Epithelial cell of proximal tubule (primary cell): ENCODE measurements at regions not wholly inside any gene's neighbourhood (a gene's known extent, or its start where the extent isn't known, plus 50 kb on each side); places are given as distances from the start of the nearest gene placed in this dataset.
"Not testable (repeated sequence)": the region's sequence is repeated elsewhere in the genome, so short reads cannot be mapped to it uniquely, and the experiment has no call there.

Source experiments
- DNase-seq: peaks from one replicate; pipeline ENCODE4 v3.0.0-alpha.2; 2011; ENCODE audit warnings: low read depth
- H3K4me3 ChIP-seq: 2 replicates; pipeline ENCODE4 v1.5.1; 2011; ENCODE audit warnings: low read depth, mild to moderate bottlenecking, low read length
- TF ChIP-seq, protein P1 (sequence below): conservative IDR thresholded peaks from 2 replicates; pipeline ENCODE4 v1.5.1; 2012; ENCODE audit warnings: low read depth, mild to moderate bottlenecking, low read length

DNA sequence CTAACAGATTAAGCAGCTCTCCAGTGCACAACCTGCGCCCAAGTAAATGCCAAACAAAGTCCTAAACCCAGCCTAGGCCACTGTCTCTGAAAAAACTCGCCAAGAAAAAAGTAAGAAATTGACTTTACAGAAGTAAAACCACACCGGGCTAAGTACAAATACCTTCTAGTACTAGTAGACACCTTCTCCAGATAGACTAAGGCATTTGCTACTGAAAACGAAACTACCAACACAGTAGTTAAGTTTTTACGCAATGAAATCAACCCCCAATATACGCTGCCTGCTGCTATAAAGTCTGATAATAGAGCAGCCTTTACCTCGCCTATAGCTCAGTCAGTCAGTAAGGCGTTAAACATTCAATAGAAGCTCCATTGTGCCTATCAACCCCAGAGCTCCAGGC is 132.2 kb upstream of the ROPN1B start:
- DNase-seq: not testable (repeated sequence)

DNA sequence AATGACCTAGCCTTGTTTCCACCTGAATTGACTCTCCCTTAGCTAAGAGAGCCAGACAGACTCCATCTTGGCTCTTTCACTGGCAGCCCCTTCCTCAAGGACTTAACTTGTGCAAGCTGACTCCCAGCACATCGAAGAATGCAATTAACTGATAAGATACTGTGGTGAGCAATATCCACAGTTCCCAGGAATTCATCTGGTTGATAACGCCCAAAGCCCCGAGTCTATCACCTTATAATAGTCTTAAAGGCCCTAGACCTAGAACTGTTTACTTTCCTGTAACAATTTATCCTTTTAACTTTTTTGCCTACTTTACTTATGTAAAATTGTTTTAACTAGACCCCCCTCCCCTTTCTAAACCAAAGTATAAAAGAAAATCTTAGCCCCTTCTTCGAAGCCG is 130.1 kb upstream of the ROPN1B start:
- not testable (repeated sequence) for H3K4me3 ChIP-seq, DNase-seq

More for the DNA sequence above, 132.2 kb upstream of the ROPN1B start:
- H3K4me3 ChIP-seq: not testable (repeated sequence)

GRCh38 chr3:125840465-125840864 is 128.5 kb upstream of the ROPN1B start:
- not testable (repeated sequence) for DNase-seq, H3K4me3 ChIP-seq

GRCh38 chr3:125847966-125848365 is 121.0 kb upstream of the ROPN1B start:
- H3K4me3 ChIP-seq, DNase-seq: not testable (repeated sequence)

DNA sequence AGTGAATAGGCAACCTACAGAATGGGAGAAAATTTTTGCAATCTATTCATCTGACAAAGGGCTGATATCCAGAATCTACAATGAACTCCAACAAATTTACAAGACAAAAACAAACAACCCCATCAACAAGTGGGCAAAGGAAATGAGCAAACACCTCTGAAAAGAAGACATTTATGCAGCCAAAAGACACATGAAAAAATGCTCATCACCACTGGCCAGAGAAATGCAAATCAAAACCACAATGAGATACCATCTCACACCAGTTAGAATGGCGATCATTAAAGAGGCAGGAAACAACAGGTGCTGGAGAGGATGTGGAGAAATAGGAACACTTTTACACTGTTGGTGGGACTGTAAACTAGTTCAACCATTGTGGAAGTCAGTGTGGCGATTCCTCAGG is 114.0 kb upstream of the ROPN1B start:
- not testable (repeated sequence) for H3K4me3 ChIP-seq, DNase-seq

DNA sequence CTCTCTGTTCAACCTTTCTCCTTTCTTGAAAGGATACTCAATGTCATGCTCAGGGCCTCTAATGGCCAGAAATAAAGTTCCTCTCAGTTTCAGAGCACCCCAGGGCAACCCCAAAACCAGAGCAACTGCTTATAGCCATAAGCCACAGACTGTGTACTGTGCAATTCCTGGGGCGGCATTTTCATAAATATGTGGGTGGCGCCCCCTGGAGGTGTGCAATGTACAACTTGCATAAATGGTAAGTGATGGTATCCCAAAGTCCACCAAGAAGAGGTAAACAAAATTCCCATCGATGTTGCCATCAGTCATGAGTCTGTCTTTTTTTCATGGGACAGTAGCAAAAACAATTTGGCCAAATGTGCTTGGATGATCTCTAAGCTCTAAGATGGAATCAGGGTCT is 108.4 kb upstream of the ROPN1B start:
- not testable (repeated sequence) for DNase-seq, H3K4me3 ChIP-seq
- TF ChIP-seq, protein P1, sequence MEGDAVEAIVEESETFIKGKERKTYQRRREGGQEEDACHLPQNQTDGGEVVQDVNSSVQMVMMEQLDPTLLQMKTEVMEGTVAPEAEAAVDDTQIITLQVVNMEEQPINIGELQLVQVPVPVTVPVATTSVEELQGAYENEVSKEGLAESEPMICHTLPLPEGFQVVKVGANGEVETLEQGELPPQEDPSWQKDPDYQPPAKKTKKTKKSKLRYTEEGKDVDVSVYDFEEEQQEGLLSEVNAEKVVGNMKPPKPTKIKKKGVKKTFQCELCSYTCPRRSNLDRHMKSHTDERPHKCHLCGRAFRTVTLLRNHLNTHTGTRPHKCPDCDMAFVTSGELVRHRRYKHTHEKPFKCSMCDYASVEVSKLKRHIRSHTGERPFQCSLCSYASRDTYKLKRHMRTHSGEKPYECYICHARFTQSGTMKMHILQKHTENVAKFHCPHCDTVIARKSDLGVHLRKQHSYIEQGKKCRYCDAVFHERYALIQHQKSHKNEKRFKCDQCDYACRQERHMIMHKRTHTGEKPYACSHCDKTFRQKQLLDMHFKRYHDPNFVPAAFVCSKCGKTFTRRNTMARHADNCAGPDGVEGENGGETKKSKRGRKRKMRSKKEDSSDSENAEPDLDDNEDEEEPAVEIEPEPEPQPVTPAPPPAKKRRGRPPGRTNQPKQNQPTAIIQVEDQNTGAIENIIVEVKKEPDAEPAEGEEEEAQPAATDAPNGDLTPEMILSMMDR: peak; percentile 34

DNA sequence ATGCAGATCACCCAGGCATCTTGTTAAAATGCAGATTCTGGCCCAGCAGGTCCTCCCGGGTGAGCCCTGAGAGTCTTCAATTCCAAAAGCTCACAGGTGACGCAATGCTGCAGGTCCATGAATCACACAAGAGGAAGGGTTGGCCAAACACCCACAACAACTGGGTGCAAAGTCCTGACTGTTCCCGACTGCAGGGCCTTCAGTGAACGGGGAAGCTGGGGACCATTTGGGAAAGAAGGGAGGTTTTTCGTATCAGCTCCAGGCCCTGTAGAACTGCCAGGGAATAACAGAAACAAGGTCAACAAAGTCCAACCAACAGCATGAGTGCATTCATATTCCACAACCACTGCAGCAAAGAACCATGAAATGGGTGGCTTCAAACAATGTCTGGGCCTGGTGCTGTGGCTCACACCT is 106.1 kb upstream of the ROPN1B start:
- not testable (repeated sequence) for DNase-seq, H3K4me3 ChIP-seq

DNA sequence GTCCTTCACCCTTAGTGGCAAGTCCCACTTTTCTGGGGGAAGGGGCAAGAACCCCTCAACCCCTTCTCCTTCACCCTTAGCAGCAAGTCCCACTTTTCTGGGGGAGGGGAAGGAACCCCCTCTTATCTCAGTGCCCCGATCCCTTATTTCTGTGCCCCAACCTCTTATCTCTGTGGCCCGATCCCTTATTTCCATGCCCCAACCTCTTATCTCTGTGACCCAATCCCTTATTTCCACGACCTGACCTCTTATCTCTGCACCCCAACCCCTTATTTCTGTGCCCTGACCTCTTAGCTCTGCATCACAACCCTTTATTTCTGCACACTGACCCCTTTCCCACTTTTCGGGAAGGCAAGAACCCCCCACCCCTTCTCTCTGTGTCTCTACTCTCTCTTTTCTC is 104.4 kb upstream of the ROPN1B start:
- H3K4me3 ChIP-seq, DNase-seq: not testable (repeated sequence)

- not testable (repeated sequence) for H3K4me3 ChIP-seq, DNase-seq
These were observed 83.0 kb upstream of the ROPN1B start for GRCh38 chr3:125886006-125886405.

DNA sequence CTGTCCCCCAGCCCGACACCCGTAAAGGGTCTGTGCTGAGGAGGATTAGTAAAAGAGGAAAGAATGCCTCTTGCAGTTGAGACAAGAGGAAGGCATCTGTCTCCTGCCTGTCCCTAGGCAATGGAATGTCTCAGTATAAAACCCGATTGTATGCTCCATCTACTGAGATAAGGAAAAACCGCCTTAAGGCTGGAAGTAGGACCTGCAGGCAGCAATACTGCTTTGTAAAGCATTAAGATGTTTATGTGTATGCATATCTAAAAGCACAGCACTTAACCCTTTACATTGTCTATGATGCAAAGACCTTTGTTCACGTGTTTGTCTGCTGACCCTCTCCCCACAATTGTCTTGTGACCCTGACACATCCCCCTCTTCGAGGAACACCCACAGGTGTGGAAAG is 69.8 kb upstream of the ROPN1B start:
- not testable (repeated sequence) for DNase-seq, H3K4me3 ChIP-seq

- H3K4me3 ChIP-seq, DNase-seq: not testable (repeated sequence)
These were observed 67.5 kb upstream of the ROPN1B start for GRCh38 chr3:125901473-125901872.

DNA sequence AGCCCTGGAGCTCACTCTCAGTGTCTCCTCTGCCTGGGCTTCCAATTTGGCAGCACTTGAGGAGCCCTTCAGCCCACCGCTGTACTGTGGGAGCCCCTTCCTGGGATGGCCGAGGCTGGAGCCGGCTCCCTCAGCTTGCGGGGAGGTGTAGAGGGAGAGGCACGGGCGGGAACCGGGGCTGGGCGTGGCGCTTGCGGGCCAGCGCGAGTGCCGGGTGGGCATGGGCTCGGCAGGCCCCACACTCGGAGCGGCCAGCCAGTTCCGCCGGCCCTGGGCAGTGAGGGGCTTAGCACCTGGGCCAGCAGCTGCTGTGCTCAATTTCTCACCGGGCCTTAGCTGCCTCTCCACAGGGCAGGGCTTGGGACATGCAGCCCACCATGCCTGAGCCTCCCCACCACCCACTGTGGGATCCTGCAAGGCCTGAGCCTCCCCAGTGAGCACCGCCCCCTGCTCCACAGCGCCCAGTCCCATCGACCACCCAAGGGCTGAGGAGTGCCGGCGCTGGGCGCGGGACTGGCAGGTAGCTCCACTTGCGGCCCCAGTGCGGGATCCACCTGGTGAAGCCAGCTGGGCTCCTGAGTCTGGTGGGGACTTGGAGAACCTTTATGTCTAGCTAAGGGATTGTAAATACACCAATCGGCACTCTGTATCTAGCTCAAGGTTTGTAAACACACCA is 65.1 kb upstream of the ROPN1B start:
- DNase-seq, H3K4me3 ChIP-seq: not testable (repeated sequence)

DNA sequence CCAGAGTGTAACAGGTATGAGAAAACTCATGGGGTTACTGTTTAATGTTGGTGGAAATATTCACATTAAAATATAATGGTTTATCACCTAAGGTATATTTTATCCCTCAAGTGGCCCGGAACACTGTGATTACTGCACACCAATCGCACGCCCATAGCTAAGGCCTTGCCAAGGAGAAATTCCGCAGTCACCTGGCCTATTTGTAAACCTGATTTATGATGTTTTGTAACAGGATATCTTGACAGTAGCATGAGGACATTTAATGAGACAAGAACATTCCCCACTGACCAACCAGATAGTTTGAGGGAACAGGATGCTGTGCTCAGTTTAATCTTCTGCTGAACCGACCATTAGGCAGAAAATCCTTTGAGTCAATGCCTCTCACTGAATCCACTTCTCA is 61.7 kb upstream of the ROPN1B start:
- not testable (repeated sequence) for DNase-seq, H3K4me3 ChIP-seq

- DNase-seq, H3K4me3 ChIP-seq: not testable (repeated sequence)
These were observed 58.1 kb upstream of the ROPN1B start for GRCh38 chr3:125910851-125911250.

DNA sequence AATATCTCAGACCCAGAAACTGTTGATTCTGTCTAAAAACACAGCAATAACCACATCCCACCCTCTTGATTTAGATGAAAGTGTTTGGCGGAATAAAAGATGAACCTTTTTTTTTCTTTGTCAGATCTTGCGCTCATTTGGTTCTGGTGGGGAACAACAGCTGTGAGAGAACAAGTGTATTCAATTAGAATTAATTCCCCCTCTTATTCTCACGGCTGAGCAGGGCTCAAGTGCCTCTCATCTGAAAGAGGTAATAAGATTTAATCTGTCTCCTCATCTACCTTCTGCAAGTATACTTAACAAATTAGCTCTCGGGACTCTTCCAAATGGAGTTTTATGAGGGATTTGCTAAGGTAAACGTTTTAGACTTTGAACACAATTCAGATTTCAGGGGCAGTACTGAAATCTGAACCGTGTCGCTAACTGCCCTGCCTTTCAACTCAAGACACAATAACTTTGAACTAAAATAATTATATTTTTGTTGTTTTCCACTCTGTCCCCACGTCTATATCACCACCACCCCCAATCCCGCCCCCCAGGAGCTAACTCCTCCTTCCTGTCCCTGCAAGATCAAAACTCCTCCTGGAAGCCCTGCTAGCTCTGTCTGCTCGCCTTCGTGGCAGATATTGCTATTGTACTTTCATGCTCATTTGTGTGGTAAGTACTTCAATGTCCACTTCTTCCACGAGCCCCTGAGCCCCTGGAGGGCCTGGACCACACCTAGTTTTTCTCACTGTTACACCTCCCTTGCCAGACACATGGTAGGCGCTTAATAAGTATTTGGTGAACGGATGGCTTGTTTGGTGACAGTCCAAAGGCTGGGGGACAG is 54.2 kb upstream of the ROPN1B start:
- peak overlapping the region; percentile 63 for H3K4me3 ChIP-seq
- not testable (repeated sequence) for DNase-seq

DNA sequence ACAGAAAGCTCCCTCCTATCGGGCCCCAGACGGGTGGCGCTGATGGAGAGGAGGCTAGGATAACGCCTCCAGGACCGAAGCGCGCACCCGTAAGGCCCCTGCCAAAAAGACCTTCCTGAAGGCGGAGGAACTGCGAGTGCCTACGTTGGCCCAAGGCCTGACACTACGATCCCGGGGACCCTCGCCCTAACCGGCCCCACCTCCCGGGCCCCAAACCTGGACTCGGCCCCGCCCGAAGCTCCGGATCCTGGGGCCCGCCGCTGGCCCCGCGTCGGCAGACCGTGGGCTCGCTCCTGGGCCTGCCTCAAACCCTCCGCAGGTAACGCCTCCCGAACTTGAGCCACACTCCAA is 53.6 kb upstream of the ROPN1B start:
- H3K4me3 ChIP-seq: peak overlapping the region; percentile 63
- not testable (repeated sequence) for DNase-seq

- peak; percentile 69 for DNase-seq
- peak overlapping the region; percentile 63 for H3K4me3 ChIP-seq
These were observed 53.1 kb upstream of the ROPN1B start for GRCh38 chr3:125915792-125916375.
